HEK293T (cell line): ENCODE measurements at regions not wholly inside any gene's neighbourhood (a gene's known extent, or its start where the extent isn't known, plus 50 kb on each side); places are given as distances from the start of the nearest gene placed in this dataset.

Experiments used
- BHLHE40 ChIP-seq: fragments of 450-650 bp; IDR thresholded peaks from 2 replicates; pipeline ENCODE4 v1.6.1; 2016; ENCODE audit warnings: mild to moderate bottlenecking, moderate library complexity, borderline replicate concordance
- FOXA1 ChIP-seq: fragments of 450-650 bp; IDR thresholded peaks from 2 replicates; pipeline ENCODE4 v1.6.1; 2016; ENCODE audit warnings: mild to moderate bottlenecking
- FOXK2 ChIP-seq: fragments of 450-650 bp; IDR thresholded peaks from 2 replicates; pipeline ENCODE4 v1.6.1; 2016; ENCODE audit warnings: mild to moderate bottlenecking
- FOXM1 ChIP-seq: fragments of 450-650 bp; IDR thresholded peaks from 2 replicates; pipeline ENCODE4 v1.6.1; 2017; ENCODE audit warnings: mild to moderate bottlenecking, borderline replicate concordance
- LEF1 ChIP-seq: fragments of 450-650 bp; IDR thresholded peaks from 2 replicates; pipeline ENCODE4 v1.6.1; 2017; ENCODE audit warnings: mild to moderate bottlenecking, borderline replicate concordance
- NFRKB ChIP-seq: fragments of 450-650 bp; IDR thresholded peaks from 2 replicates; pipeline ENCODE4 v1.6.1; 2016; ENCODE audit warnings: mild to moderate bottlenecking, moderate library complexity
- PKNOX1 ChIP-seq: fragments of 450-650 bp; IDR thresholded peaks from 2 replicates; pipeline ENCODE4 v1.6.1; 2016
- SP1 ChIP-seq: fragments of 450-650 bp; IDR thresholded peaks from 2 replicates; pipeline ENCODE4 v1.6.1; 2017
- SUZ12 ChIP-seq: fragments of 450-650 bp; IDR thresholded peaks from 2 replicates; pipeline ENCODE4 v1.6.1; 2016; ENCODE audit warnings: mild to moderate bottlenecking
- TARDBP ChIP-seq: fragments of 450-650 bp; IDR thresholded peaks from 2 replicates; pipeline ENCODE4 v1.6.1; 2016
- ZNF384 ChIP-seq: fragments of 450-650 bp; IDR thresholded peaks from 2 replicates; pipeline ENCODE4 v1.6.1; 2016

GRCh38 chr15:37516621-37517020 lies 416.3 kb upstream of the MEIS2 start:
- TF ChIP-seq SUZ12 (no peak), ZNF384 (no peak), PKNOX1 (no peak), FOXA1 (no peak), FOXM1 (no peak), LEF1 (no peak), FOXK2 (no peak), TARDBP (no peak), BHLHE40 (no peak), NFRKB (no peak), SP1 (no peak)
